ENCODE measurements at regions not wholly inside any gene's neighbourhood (a gene's known extent, or its start where the extent isn't known, plus 50 kb on each side); places are given as distances from the start of the nearest gene placed in this dataset.

DNA sequence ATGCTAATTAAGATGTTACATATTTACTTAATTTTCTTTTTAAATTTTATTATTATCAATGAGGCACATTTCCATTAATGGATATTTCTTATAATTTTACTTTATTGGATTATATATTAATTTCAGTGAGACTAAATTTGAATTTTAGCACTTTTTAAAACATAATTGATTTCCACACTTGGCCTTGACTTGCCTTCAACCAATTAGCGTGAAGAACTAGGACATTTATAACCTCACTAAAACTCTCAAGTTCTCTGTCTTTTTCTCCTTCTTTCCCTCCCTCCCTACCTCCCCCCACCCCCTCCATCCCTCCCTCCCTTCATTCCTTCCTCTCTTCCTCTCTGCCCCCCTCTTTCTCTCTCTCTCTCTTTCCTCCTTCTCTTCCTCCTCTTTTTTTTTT lies 1618.1 kb downstream of the C4orf33 start:
- TF ChIP-seq NR2F2 (IDR thresholded peaks at IDR 0.05) (no peak), EGR1 (IDR thresholded peaks at IDR 0.05; ENCODE audit: low read depth in 2 of 2) (no peak), FOXA1 (IDR thresholded peaks at IDR 0.05) (no peak), HNF4A (conservative IDR thresholded peaks at IDR 0.05) (no peak)
- TF ChIP-seq, protein P1, sequence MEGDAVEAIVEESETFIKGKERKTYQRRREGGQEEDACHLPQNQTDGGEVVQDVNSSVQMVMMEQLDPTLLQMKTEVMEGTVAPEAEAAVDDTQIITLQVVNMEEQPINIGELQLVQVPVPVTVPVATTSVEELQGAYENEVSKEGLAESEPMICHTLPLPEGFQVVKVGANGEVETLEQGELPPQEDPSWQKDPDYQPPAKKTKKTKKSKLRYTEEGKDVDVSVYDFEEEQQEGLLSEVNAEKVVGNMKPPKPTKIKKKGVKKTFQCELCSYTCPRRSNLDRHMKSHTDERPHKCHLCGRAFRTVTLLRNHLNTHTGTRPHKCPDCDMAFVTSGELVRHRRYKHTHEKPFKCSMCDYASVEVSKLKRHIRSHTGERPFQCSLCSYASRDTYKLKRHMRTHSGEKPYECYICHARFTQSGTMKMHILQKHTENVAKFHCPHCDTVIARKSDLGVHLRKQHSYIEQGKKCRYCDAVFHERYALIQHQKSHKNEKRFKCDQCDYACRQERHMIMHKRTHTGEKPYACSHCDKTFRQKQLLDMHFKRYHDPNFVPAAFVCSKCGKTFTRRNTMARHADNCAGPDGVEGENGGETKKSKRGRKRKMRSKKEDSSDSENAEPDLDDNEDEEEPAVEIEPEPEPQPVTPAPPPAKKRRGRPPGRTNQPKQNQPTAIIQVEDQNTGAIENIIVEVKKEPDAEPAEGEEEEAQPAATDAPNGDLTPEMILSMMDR (IDR thresholded peaks at IDR 0.05; ENCODE audit: low read depth, low read length, missing input control) = no peak
- TF ChIP-seq, protein P2, sequence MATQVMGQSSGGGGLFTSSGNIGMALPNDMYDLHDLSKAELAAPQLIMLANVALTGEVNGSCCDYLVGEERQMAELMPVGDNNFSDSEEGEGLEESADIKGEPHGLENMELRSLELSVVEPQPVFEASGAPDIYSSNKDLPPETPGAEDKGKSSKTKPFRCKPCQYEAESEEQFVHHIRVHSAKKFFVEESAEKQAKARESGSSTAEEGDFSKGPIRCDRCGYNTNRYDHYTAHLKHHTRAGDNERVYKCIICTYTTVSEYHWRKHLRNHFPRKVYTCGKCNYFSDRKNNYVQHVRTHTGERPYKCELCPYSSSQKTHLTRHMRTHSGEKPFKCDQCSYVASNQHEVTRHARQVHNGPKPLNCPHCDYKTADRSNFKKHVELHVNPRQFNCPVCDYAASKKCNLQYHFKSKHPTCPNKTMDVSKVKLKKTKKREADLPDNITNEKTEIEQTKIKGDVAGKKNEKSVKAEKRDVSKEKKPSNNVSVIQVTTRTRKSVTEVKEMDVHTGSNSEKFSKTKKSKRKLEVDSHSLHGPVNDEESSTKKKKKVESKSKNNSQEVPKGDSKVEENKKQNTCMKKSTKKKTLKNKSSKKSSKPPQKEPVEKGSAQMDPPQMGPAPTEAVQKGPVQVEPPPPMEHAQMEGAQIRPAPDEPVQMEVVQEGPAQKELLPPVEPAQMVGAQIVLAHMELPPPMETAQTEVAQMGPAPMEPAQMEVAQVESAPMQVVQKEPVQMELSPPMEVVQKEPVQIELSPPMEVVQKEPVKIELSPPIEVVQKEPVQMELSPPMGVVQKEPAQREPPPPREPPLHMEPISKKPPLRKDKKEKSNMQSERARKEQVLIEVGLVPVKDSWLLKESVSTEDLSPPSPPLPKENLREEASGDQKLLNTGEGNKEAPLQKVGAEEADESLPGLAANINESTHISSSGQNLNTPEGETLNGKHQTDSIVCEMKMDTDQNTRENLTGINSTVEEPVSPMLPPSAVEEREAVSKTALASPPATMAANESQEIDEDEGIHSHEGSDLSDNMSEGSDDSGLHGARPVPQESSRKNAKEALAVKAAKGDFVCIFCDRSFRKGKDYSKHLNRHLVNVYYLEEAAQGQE (IDR thresholded peaks at IDR 0.05) = no peak
- TF ChIP-seq, protein P3, sequence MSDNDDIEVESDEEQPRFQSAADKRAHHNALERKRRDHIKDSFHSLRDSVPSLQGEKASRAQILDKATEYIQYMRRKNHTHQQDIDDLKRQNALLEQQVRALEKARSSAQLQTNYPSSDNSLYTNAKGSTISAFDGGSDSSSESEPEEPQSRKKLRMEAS (IDR thresholded peaks at IDR 0.05) = no peak
- TF ChIP-seq, protein P4, sequence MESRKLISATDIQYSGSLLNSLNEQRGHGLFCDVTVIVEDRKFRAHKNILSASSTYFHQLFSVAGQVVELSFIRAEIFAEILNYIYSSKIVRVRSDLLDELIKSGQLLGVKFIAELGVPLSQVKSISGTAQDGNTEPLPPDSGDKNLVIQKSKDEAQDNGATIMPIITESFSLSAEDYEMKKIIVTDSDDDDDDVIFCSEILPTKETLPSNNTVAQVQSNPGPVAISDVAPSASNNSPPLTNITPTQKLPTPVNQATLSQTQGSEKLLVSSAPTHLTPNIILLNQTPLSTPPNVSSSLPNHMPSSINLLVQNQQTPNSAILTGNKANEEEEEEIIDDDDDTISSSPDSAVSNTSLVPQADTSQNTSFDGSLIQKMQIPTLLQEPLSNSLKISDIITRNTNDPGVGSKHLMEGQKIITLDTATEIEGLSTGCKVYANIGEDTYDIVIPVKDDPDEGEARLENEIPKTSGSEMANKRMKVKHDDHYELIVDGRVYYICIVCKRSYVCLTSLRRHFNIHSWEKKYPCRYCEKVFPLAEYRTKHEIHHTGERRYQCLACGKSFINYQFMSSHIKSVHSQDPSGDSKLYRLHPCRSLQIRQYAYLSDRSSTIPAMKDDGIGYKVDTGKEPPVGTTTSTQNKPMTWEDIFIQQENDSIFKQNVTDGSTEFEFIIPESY (IDR thresholded peaks at IDR 0.05) = no peak
- 2% methylated on average over 1 of the region's 1 CpG for WGBS

DNA sequence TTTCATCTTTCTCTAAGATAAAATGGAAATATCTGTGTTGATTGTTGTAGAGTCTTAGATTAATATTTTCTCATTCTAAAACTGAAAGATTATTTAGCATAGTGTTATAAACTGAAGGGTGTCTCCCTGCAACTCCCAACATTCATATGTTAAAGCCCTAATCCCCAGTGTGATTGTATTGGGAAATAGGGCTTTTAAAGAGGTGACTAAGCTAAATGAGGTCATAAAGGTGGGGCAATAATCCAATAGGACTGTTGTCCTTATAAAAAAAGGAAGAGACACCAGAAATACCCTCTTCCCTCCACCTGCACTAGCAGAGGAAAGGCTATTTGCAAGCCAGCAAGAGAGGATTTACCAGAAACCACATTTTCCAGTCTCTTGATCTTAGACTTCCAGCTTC lies 1626.4 kb downstream of the C4orf33 start:
- no peak for DNase-seq (ENCODE audit: low spot score)
- Histone ChIP-seq H3K9me3 (ENCODE audit: control insufficient read depth in 4 of 4, low read length in 3 of 4) (no peaks in the 10 kb centered on the region), H3K4me1 (ENCODE audit: control insufficient read depth in 4 of 4, insufficient read depth in 4 of 4, low read length in 3 of 4) (no peaks in the 10 kb centered on the region), H3K4me3 (ENCODE audit: low read depth in 1 of 3, low read length in 3 of 3) (no peak overlapping the region), H3K27me3 (ENCODE audit: control insufficient read depth in 4 of 4, insufficient read depth in 4 of 4, low read length in 3 of 4) (no peaks in the 10 kb centered on the region), H3K27ac (ENCODE audit: low read depth in 1 of 2, low read length in 2 of 2) (no peak overlapping the region), H3K36me3 (ENCODE audit: control insufficient read depth in 4 of 4, insufficient read depth in 3 of 4, low read depth in 1 of 4, low read length in 3 of 4) (no peaks in the 10 kb centered on the region), H3K9ac (ENCODE audit: low read depth in 1 of 2, low read length in 2 of 2) (no peak overlapping the region)
- TF ChIP-seq HNF4A (conservative IDR thresholded peaks at IDR 0.05) = no peak
- no peak for TF ChIP-seq EGR1 (IDR thresholded peaks at IDR 0.05; ENCODE audit: low read depth in 2 of 2)
- TF ChIP-seq, protein P5, sequence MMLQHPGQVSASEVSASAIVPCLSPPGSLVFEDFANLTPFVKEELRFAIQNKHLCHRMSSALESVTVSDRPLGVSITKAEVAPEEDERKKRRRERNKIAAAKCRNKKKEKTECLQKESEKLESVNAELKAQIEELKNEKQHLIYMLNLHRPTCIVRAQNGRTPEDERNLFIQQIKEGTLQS (IDR thresholded peaks at IDR 0.05) = no peak
- no peak for TF ChIP-seq RAD21 (IDR thresholded peaks at IDR 0.05)
- no peak for TF ChIP-seq RXRA (IDR thresholded peaks at IDR 0.05)
- no peak for TF ChIP-seq FOXA1 (IDR thresholded peaks at IDR 0.05)
- TF ChIP-seq SP1 (IDR thresholded peaks at IDR 0.05) = no peak
- TF ChIP-seq FOXA2 (IDR thresholded peaks at IDR 0.05) = no peak
- TF ChIP-seq, protein P1 (IDR thresholded peaks at IDR 0.05; ENCODE audit: low read depth, low read length, missing input control) = no peak
- no peak for TF ChIP-seq TAF1 (conservative IDR thresholded peaks at IDR 0.05)
- TF ChIP-seq, protein P3 (IDR thresholded peaks at IDR 0.05) = no peak
- TF ChIP-seq, protein P4 (IDR thresholded peaks at IDR 0.05) = no peak

More for the DNA sequence above, 1618.1 kb downstream of the C4orf33 start:
- no peaks in the 10 kb centered on the region for H3K9me3 ChIP-seq (ENCODE audit: control insufficient read depth in 4 of 4, low read length in 3 of 4)
- H3K9ac ChIP-seq (ENCODE audit: low read depth in 1 of 2, low read length in 2 of 2) = no peak overlapping the region
- no peaks in the 10 kb centered on the region for H3K4me1 ChIP-seq (ENCODE audit: control insufficient read depth in 4 of 4, insufficient read depth in 4 of 4, low read length in 3 of 4)
- no peak overlapping the region for H3K27ac ChIP-seq (ENCODE audit: low read depth in 1 of 2, low read length in 2 of 2)
- no peak overlapping the region for H3K4me3 ChIP-seq (ENCODE audit: low read depth in 1 of 3, low read length in 3 of 3)
- no peaks in the 10 kb centered on the region for H3K27me3 ChIP-seq (ENCODE audit: control insufficient read depth in 4 of 4, insufficient read depth in 4 of 4, low read length in 3 of 4)
- no peaks in the 10 kb centered on the region for H3K36me3 ChIP-seq (ENCODE audit: control insufficient read depth in 4 of 4, insufficient read depth in 3 of 4, low read depth in 1 of 4, low read length in 3 of 4)
- DNase-seq (ENCODE audit: low spot score) = no peak
